HG03025 (cell line): ENCODE measurements at regions not wholly inside any gene's neighbourhood (a gene's known extent, or its start where the extent isn't known, plus 50 kb on each side); places are given as distances from the start of the nearest gene placed in this dataset.
A peak's percentile ranks its signal among the peaks of the same experiment; 100 is the strongest.

Experiments used
- ATAC-seq: cut with Tn5 transposase; IDR thresholded peaks from one replicate; pipeline ENCODE4 v1.9.1; 2021; ENCODE audit warnings: mild to moderate bottlenecking, moderate library complexity; ENCODE audit not compliant: unreplicated experiment, low FRiP score

GRCh38 chr7:85475071-85475470 is 288.2 kb upstream of the SEMA3D start:
- no peak for ATAC-seq

- peak; percentile 71 for ATAC-seq
These were observed 287.4 kb upstream of the SEMA3D start for GRCh38 chr7:85474234-85474633.

DNA sequence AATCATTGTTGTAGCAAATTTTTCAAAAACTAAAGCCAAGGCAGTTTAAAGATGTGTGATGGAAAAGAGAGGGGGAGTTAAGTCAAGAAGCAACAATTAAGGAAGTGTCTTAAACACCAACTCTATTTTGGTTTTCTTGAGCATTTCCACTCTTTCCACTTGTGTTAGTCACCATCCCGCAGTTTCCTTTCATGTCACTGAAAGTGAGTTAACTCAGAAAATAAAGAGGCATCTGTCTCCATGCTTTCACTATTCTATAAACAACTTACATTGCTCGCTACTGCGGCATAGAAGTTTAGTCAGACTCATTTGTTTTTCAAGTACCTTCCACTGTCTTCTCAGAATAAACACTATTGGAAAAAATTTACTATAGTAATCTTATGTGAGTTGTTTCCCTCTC is 284.9 kb upstream of the SEMA3D start:
- no peak for ATAC-seq

DNA sequence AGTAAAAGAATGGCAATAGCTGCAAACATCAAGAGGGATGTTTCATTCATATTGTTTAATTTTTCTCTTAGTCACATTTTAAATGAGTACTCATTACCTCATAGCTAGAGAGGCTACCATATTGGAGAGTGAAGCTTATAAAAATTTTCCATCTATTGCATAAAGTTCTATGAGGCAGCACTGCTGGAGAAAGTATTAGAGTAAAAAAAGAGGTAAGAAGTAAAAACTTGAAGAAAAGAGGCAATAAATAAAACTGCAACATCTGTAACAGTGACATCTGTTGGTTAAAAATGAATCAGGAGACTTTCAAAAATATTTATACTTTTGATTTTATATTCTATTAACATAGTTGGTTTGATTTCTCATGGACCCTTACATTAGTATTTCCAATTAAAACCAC is 284.5 kb upstream of the SEMA3D start:
- no peak for ATAC-seq

DNA sequence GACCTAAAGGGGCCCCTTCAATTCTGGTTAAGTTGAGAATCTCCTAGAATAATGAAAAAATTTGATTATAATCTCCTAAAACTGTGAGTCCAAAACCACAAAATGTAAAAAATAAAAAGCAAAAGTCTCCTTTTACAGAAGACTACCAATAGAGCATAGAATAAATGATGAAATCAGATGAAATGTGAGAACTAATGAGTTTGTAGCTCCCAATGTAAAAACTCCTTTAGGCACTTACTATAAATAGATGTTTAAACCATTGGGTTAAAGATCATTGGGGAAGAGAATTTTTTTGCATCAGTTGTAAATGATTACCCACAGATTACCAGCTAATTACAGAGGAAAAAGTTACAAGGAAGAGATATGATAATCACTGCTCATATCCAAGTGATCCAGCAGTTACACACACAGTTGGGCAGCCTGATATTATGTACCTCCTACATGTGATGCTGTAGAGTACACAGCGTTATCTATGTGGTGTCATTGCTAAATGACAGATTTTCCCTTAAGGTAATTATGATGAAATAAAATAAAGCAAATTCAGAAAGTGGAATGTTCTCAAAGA is 282.7 kb upstream of the SEMA3D start:
- ATAC-seq: no peak

DNA sequence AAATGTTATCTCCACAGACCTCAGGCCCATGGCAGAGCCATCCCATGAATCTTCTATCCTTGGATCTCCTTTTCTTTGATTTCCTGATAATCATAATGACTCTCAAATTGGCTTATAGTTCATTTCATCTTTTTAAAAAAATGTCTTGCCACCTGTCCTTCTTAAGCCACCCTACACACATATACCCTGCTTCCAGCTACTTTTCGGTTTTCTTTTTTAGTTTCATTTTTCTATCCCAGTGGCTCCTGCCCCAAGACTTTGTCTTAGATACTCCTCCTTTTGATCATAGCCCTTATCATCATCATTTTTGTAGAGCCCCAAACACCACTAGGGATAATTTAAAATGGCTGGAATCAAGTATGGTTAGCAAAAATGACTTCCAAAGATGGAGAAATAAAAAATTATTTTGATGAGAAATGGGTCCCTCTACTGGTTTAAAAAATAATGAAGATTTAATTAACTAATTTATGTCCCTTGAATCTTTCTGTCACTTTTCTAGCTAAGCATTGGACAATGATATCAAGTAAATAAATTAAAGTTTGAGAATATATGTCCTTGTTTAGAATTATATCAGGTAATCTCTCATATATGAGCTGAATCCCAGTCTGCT is 277.3 kb upstream of the SEMA3D start:
- no peak for ATAC-seq

- ATAC-seq: no peak
These were observed 275.8 kb upstream of the SEMA3D start for GRCh38 chr7:85462671-85463070.

GRCh38 chr7:85457911-85458310 is 271.1 kb upstream of the SEMA3D start:
- ATAC-seq: no peak

- no peak for ATAC-seq
These were observed 269.4 kb upstream of the SEMA3D start for GRCh38 chr7:85456254-85456653.

DNA sequence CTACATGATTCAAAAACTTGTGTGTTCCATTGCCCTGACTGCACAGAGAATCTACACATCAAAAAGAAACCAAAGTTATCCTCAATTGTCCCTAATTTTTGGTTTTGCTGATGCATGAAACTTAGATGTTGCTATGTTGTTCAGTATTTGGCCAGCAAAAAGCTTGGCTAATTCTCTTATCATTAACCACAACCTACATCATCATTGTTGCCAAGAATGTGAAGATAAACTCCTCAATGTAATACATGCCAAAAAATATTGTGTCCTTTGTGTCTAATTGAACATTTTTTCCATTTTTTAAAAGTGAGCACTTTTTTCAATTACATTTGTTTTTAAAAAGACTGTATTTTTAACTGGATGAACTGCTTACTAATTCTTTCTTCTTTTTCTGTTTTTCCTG is 268.0 kb upstream of the SEMA3D start:
- ATAC-seq: no peak

GRCh38 chr7:85452674-85453073 is 265.8 kb upstream of the SEMA3D start:
- ATAC-seq: no peak

GRCh38 chr7:85449478-85449877 is 262.6 kb upstream of the SEMA3D start:
- ATAC-seq: no peak

DNA sequence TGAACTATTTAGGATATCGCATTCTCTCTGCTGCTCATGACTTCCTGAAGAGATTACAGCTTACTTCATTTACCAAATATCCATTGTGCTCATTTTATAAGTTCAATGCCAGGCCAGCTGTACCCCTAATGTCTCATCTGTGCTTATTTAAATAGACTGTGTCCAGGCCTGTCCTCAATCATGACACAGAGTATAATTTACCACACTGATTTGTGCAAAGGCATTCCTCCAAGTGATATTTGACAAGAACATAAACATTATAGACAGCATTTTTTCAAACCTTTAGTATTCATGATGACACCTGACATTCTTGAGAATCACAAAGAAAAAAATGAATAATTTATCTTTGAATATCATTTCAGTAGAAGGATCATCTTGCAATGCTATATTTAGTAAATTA is 260.1 kb upstream of the SEMA3D start:
- no peak for ATAC-seq

GRCh38 chr7:85426487-85426960 is 239.7 kb upstream of the SEMA3D start:
- ATAC-seq: no peak

- ATAC-seq: no peak
These were observed 237.4 kb upstream of the SEMA3D start for GRCh38 chr7:85424298-85424697.

- no peak for ATAC-seq
These were observed 236.5 kb upstream of the SEMA3D start for GRCh38 chr7:85423209-85423895.

GRCh38 chr7:85415743-85416142 is 228.9 kb upstream of the SEMA3D start:
- ATAC-seq: no peak

GRCh38 chr7:85413718-85414117 is 226.9 kb upstream of the SEMA3D start:
- ATAC-seq: no peak

DNA sequence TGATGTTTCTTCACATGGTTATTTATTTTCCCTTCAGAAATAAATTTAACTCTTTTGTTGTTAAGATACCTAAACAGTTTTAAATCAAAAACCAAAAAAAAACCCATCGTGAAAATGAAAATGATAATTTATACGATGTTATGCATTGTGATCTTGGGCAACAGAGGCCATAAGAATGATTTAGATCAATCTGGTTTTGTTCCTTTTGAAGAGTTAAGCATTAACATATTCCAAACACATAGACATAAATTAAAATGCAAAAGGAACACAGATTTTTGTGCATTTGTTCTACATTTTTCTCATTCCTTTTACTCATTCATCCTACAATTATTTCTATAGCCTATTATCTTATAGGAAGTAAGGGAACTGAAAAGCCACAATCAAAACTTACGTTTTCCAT is 226.1 kb upstream of the SEMA3D start:
- ATAC-seq: no peak

- no peak for ATAC-seq
These were observed 220.5 kb upstream of the SEMA3D start for GRCh38 chr7:85407391-85407790.

GRCh38 chr7:85405016-85405902 is 218.4 kb upstream of the SEMA3D start:
- ATAC-seq: no peak
